Gastrocnemius medialis (tissue), 4 donors: ENCODE measurements at regions not wholly inside any gene's neighbourhood (a gene's known extent, or its start where the extent isn't known, plus 50 kb on each side); places are given as distances from the start of the nearest gene placed in this dataset.

Source experiments
- ATAC-seq, 2 donors: fragments of 150-250 bp; one replicate each; pipeline ENCODE4 v1.9.1; 2016
- DNase-seq, 2 donors: peaks; one replicate each; pipeline ENCODE4 v3.0.0-alpha.2; 2019
- H3K27ac ChIP-seq, 4 donors: fragments of 200-600 bp; sonication (generic); 1 replicate in 1 of 4; 2 replicates in 3 of 4; pipeline ENCODE4 v1.5.1; 2016 to 2018; ENCODE audit warnings: mild to moderate bottlenecking in 2 of 4, moderate library complexity in 1 of 4
- H3K27me3 ChIP-seq, 3 donors: fragments of 200-600 bp; sonication (generic) in 2 of 3; 1 replicate in 1 of 3; 2 replicates in 2 of 3; pipeline versions ENCODE4 v1.5.1 to v1.6.0; 2016 to 2019; ENCODE audit warnings: mild to moderate bottlenecking in 1 of 3, moderate library complexity in 1 of 3
- H3K36me3 ChIP-seq, 2 donors: fragments of 200-600 bp; sonication (generic) in 1 of 2; one replicate each; pipeline ENCODE4 v1.5.1; 2017 to 2018
- H3K4me1 ChIP-seq, 2 donors: fragments of 200-600 bp; sonication (generic) in 1 of 2; one replicate each; pipeline ENCODE4 v1.5.1; 2016 to 2017; ENCODE audit warnings: mild to moderate bottlenecking in 2 of 2
- H3K4me3 ChIP-seq, 4 donors: fragments of 200-600 bp; sonication (generic) in 3 of 4; 1 replicate in 1 of 4; 2 replicates in 3 of 4; pipeline ENCODE4 v1.5.1; 2016 to 2019; ENCODE audit warnings: mild to moderate bottlenecking in 2 of 4
- H3K9me3 ChIP-seq, 3 donors: fragments of 200-600 bp; sonication (generic) in 2 of 3; 1 replicate in 1 of 3; 2 replicates in 2 of 3; pipeline ENCODE4 v1.5.1; 2016 to 2019
- POLR2A ChIP-seq, 2 donors: fragments of 450-650 bp; IDR thresholded peaks; one replicate each; pipeline ENCODE4 v1.6.1; 2017; ENCODE audit warnings: antibody characterized with exemption in 2 of 2, mild to moderate bottlenecking in 2 of 2, moderate library complexity in 2 of 2
- in situ Hi-C, 4 donors: fragments of 200-750 bp; cut with MboI; loops; one replicate each; pipeline versions ENCODE4 v1.15.0 to v1.8.0; 2017; ENCODE audit warnings: low sequenced_read_pairs in 4 of 4
- intact Hi-C: fragments of 100-400 bp; cut with DNase I; formaldehyde crosslinking; loops from one replicate; pipeline ENCODE4 v1.15.1; 2023; ENCODE audit warnings: low total_unique reads
- TF ChIP-seq, protein P1 (sequence below), 5 experiments: fragments of 450-650 bp in 3 of 5; fragments of 200-600 bp in 2 of 5; sonication (generic) in 2 of 5; IDR thresholded peaks in 4 of 5; conservative IDR thresholded peaks in 1 of 5; 1 replicate in 4 of 5; 2 replicates in 1 of 5; pipeline ENCODE4 v1.5.1; 2016 to 2019; ENCODE audit warnings: antibody characterized with exemption in 5 of 5, mild to moderate bottlenecking in 3 of 5, moderate library complexity in 3 of 5

DNA sequence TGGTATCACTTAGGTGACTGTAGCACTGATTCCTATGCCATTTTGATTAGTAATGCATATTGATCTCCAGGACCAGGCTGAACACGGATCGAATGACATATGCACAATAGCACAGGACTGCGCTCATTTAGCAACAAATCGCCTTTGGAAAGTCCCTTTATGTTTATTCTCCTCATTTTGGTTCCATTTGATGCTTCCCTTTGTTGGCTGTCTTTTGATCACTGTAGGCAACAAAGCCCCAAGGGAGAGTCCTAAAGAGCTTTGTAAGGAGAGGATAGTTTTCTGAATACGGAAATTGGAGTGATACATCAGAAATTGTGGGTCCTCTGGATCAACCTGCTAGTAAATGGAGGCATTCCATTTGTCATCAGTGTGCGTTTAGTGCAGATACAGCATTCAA, 1111.4 kb downstream of the SORCS1 start:
- in situ Hi-C loops = no loop called here
- TF ChIP-seq, protein P1, sequence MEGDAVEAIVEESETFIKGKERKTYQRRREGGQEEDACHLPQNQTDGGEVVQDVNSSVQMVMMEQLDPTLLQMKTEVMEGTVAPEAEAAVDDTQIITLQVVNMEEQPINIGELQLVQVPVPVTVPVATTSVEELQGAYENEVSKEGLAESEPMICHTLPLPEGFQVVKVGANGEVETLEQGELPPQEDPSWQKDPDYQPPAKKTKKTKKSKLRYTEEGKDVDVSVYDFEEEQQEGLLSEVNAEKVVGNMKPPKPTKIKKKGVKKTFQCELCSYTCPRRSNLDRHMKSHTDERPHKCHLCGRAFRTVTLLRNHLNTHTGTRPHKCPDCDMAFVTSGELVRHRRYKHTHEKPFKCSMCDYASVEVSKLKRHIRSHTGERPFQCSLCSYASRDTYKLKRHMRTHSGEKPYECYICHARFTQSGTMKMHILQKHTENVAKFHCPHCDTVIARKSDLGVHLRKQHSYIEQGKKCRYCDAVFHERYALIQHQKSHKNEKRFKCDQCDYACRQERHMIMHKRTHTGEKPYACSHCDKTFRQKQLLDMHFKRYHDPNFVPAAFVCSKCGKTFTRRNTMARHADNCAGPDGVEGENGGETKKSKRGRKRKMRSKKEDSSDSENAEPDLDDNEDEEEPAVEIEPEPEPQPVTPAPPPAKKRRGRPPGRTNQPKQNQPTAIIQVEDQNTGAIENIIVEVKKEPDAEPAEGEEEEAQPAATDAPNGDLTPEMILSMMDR (IDR thresholded peaks at IDR 0.05 in 4 of 5, conservative IDR thresholded peaks at IDR 0.05 in 1 of 5) = no peak
- no peak for TF ChIP-seq POLR2A (IDR thresholded peaks at IDR 0.05)
- H3K4me1 ChIP-seq = no peaks in the 10 kb centered on the region

DNA sequence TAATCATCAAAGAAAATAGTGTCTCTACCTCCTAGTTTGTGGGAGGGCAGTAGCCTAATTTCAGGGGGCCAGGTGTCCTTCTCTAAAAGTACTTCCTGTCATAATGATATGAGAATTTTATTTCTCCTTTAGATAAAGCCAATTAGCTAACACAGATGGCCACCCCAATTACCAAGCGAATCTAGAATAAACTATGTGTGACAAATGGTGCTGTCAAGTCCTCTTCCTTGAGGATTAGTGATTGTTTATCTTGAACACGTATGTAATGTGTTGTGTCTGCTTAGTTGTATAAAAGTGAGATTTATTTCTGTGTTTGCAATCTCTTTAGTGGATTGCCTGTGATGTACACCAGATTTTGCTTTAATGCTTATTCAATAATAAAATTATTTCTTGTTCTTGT, 1120.0 kb downstream of the SORCS1 start:
- no peaks in the 10 kb centered on the region for H3K4me1 ChIP-seq
- DNase-seq (no peak), ATAC-seq (no peak)
- intact Hi-C loops (no loop called here), in situ Hi-C loops (no loop called here)
- H3K36me3 ChIP-seq = no peaks in the 10 kb centered on the region
- no peak overlapping the region for H3K27ac ChIP-seq
- TF ChIP-seq, protein P1 (IDR thresholded peaks at IDR 0.05 in 4 of 5, conservative IDR thresholded peaks at IDR 0.05 in 1 of 5) = no peak
- TF ChIP-seq POLR2A (IDR thresholded peaks at IDR 0.05) = no peak
- no peak overlapping the region for H3K4me3 ChIP-seq
- no peaks in the 10 kb centered on the region for H3K9me3 ChIP-seq
- no peaks in the 10 kb centered on the region for H3K27me3 ChIP-seq

More for the DNA sequence above, 1111.4 kb downstream of the SORCS1 start:
- no peak for DNase-seq
- Histone ChIP-seq H3K36me3 (no peaks in the 10 kb centered on the region), H3K27me3 (no peaks in the 10 kb centered on the region), H3K4me3 (no peak overlapping the region), H3K27ac (no peak overlapping the region), H3K9me3 (no peaks in the 10 kb centered on the region)
- intact Hi-C loops = no loop called here
- ATAC-seq = no peak

DNA sequence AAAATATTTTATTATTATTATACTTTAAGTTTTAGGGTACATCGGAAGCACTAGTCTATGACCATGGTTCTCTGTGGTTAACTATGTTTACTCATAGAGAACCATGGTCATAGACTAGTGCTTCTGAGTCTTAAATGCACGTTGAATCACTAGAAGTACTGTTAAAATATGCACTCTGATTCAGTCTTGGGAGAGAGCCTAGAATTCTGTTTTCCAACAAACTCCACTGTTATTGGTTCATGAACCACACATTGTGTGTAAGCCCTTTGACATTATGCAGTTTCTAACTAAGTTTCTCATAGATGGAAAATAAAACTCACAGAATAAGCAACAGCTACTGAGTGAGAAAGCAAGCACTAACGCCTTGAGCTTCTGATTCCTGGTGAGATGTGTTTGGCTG, 1120.6 kb downstream of the SORCS1 start:
- no peaks in the 10 kb centered on the region for H3K9me3 ChIP-seq
- no peaks in the 10 kb centered on the region for H3K27me3 ChIP-seq
- no peak for ATAC-seq
- no peak overlapping the region for H3K27ac ChIP-seq
- H3K4me1 ChIP-seq = no peaks in the 10 kb centered on the region
- H3K36me3 ChIP-seq = no peaks in the 10 kb centered on the region
- no peak for DNase-seq
- no peak overlapping the region for H3K4me3 ChIP-seq
- TF ChIP-seq POLR2A (IDR thresholded peaks at IDR 0.05) = no peak
- TF ChIP-seq, protein P1 (IDR thresholded peaks at IDR 0.05 in 4 of 5, conservative IDR thresholded peaks at IDR 0.05 in 1 of 5) = no peak
- intact Hi-C loops = no loop called here
- in situ Hi-C loops = no loop called here

DNA sequence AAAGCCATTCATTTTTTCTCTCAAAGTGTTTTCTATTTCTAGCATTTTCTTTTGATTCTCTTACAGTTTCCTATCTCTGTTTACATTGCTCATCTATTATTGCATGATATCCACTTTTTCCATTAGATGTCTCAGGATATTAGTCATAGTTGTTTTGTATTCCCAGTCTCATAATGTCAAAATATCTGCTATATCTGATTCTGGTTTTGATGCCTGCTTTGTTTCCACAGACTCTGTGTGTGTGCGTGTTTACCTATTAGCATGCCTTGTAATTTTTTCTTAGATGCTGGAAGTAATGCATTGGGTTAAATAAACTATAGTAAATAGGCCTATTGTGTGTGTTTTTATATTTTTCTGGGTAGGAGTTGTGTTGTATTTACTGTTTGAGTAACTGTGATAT, 1126.3 kb downstream of the SORCS1 start:
- Histone ChIP-seq H3K36me3 (no peaks in the 10 kb centered on the region), H3K27ac (no peak overlapping the region), H3K27me3 (no peaks in the 10 kb centered on the region), H3K4me3 (no peak overlapping the region), H3K9me3 (no peaks in the 10 kb centered on the region), H3K4me1 (no peaks in the 10 kb centered on the region)
- intact Hi-C loops (no loop called here), in situ Hi-C loops (no loop called here)
- TF ChIP-seq POLR2A (IDR thresholded peaks at IDR 0.05) = no peak
- TF ChIP-seq, protein P1 (IDR thresholded peaks at IDR 0.05 in 4 of 5, conservative IDR thresholded peaks at IDR 0.05 in 1 of 5) = no peak
- ATAC-seq (no peak), DNase-seq (no peak)

DNA sequence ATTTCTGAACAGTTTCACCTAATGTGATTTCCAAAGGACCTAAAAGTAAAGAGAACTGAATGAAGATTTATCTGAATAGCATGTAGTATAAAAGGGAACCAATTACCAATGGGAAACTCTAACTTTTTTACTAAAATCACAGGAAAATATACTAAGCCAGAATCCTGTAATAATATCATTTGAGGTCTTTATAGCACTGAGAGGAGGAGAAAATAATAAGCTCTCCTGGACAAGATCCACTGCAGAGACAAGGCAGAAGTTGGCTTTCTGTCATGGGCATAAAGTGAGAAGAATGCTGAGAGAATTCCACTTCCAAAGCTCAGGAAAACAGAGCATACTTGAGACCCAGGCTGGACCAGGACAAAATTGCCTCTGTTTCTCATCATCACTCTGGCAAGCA, 1131.4 kb downstream of the SORCS1 start:
- intact Hi-C loops (no loop called here), in situ Hi-C loops (no loop called here)
- Histone ChIP-seq H3K27ac (no peak overlapping the region), H3K9me3 (no peaks in the 10 kb centered on the region), H3K36me3 (no peaks in the 10 kb centered on the region), H3K4me1 (no peaks in the 10 kb centered on the region), H3K4me3 (no peak overlapping the region), H3K27me3 (no peaks in the 10 kb centered on the region)
- TF ChIP-seq, protein P1 (IDR thresholded peaks at IDR 0.05 in 4 of 5, conservative IDR thresholded peaks at IDR 0.05 in 1 of 5) = no peak
- no peak for TF ChIP-seq POLR2A (IDR thresholded peaks at IDR 0.05)
- DNase-seq (no peak), ATAC-seq (no peak)
